Activated T-cell treated with anti-CD3 and anti-CD28 coated beads, Interleukin-2, amount 50 U/mL, for 48 hours (primary cell): ENCODE measurements at regions not wholly inside any gene's neighbourhood (a gene's known extent, or its start where the extent isn't known, plus 50 kb on each side); places are given as distances from the start of the nearest gene placed in this dataset.
"Not testable (repeated sequence)": the region's sequence is repeated elsewhere in the genome, so short reads cannot be mapped to it uniquely, and the experiment has no call there.

ENCODE experiments used
- DNase-seq, 2 experiments: peaks; one replicate each; pipeline ENCODE4 v3.0.0-alpha.2; 2020

GRCh38 chr12:115898670-115899069 is 378.8 kb downstream of the MED13L start:
- no peak for DNase-seq

- DNase-seq, result no peak
Observed at GRCh38 chr12:115897729-115898128, 379.8 kb downstream of the MED13L start.

GRCh38 chr12:115895247-115895646 is 382.2 kb downstream of the MED13L start:
- DNase-seq, result no peak

GRCh38 chr12:115891556-115892164 is 385.8 kb downstream of the MED13L start:
- no peak for DNase-seq

- DNase-seq, result no peak
Observed at GRCh38 chr12:115886666-115887065, 390.8 kb downstream of the MED13L start.

GRCh38 chr12:115885040-115885690 is 392.3 kb downstream of the MED13L start:
- DNase-seq, result no peak

- no peak for DNase-seq
Observed at GRCh38 chr12:115882936-115883335, 394.6 kb downstream of the MED13L start.

- no peak for DNase-seq
Observed at GRCh38 chr12:115880238-115880637, 397.3 kb downstream of the MED13L start.

- DNase-seq, result no peak
Observed at GRCh38 chr12:115879354-115879753, 398.1 kb downstream of the MED13L start.

- DNase-seq, result no peak
Observed at GRCh38 chr12:115873451-115874082, 403.9 kb downstream of the MED13L start.

GRCh38 chr12:115872919-115873357 is 404.6 kb downstream of the MED13L start:
- no peak for DNase-seq

- DNase-seq, result no peak
Observed at GRCh38 chr12:115872212-115872611, 405.3 kb downstream of the MED13L start.

- DNase-seq, result no peak
Observed at GRCh38 chr12:115871714-115872113, 405.8 kb downstream of the MED13L start.

- DNase-seq, result no peak
Observed at GRCh38 chr12:115870510-115870909, 407.0 kb downstream of the MED13L start.

GRCh38 chr12:115870021-115870420 is 407.5 kb downstream of the MED13L start:
- DNase-seq, result no peak

GRCh38 chr12:115869604-115870003 is 407.9 kb downstream of the MED13L start:
- no peak for DNase-seq

GRCh38 chr12:115868624-115869023 is 408.9 kb downstream of the MED13L start:
- no peak for DNase-seq

- no peak for DNase-seq
Observed at GRCh38 chr12:115867854-115868253, 409.6 kb downstream of the MED13L start.

- no peak for DNase-seq
Observed at GRCh38 chr12:115866909-115867525, 410.5 kb downstream of the MED13L start.

GRCh38 chr12:115866281-115866680 is 411.2 kb downstream of the MED13L start:
- not testable (repeated sequence) for DNase-seq

GRCh38 chr12:115864396-115864795 is 413.1 kb downstream of the MED13L start:
- DNase-seq, result no peak

GRCh38 chr12:115860619-115861018 is 416.9 kb downstream of the MED13L start:
- DNase-seq, result no peak

- DNase-seq, result no peak
Observed at GRCh38 chr12:115859231-115859630, 418.3 kb downstream of the MED13L start.

- no peak for DNase-seq
Observed at GRCh38 chr12:115857923-115858322, 419.6 kb downstream of the MED13L start.
